Caco-2 (cell line): ENCODE measurements at regions not wholly inside any gene's neighbourhood (a gene's known extent, or its start where the extent isn't known, plus 50 kb on each side); places are given as distances from the start of the nearest gene placed in this dataset.

ENCODE experiments used
- BruUV-seq: library from RNA; stranded (reverse); fragments of 400-500 nt; replicated peaks from 2 replicates; lab custom pipeline; 2021; lab: Mats Ljungman, UMichigan
- CTCF ChIA-PET: fragments of 300-600 bp; sonication (Branson Sonifier 250); formaldehyde crosslinking; loops from one replicate; lab custom pipeline; 2022; ENCODE audit warnings: antibody characterized with exemption; lab: Charles Lee
- POLR2A ChIA-PET: fragments of 300-600 bp; sonication (Branson Sonifier 250); formaldehyde crosslinking; loops from one replicate; lab custom pipeline; 2022; ENCODE audit warnings: antibody characterized with exemption; lab: Charles Lee
- DNase-seq, 2 experiments: peaks; one replicate each; pipeline versions ENCODE4 v3.0.0 to v3.0.0-alpha.2; 2020 to 2022
- H3K27me3 ChIP-seq: replicated peaks from 2 replicates; pipeline ENCODE4 v1.6.0; 2011; ENCODE audit warnings: low read length; ENCODE audit not compliant: control insufficient read depth, insufficient read depth
- H3K36me3 ChIP-seq: 2 replicates; pipeline ENCODE4 v1.5.1; 2011; ENCODE audit warnings: low read length; ENCODE audit not compliant: control insufficient read depth, insufficient read depth
- H3K4me1 ChIP-seq: fragments of 250-450 bp; sonication (Bioruptor Pico); 2 replicates; pipeline ENCODE4 v1.5.1; 2020; ENCODE audit warnings: mild to moderate bottlenecking
- H3K4me3 ChIP-seq: 2 replicates; pipeline ENCODE4 v1.5.1; 2011; ENCODE audit warnings: low read depth, mild to moderate bottlenecking, control low read depth, low read length
- H3K9me3 ChIP-seq: fragments of 250-450 bp; sonication (Bioruptor Pico); 2 replicates; pipeline ENCODE4 v1.5.1; 2020; ENCODE audit warnings: mild to moderate bottlenecking, moderate library complexity
- H3K27ac Mint-ChIP-seq: one replicate; pipeline ENCODE4 v1.8.0; 2022; ENCODE audit warnings: mixed read lengths; ENCODE audit not compliant: unreplicated experiment
- H3K27me3 Mint-ChIP-seq: one replicate; pipeline ENCODE4 v1.8.0; 2022; ENCODE audit warnings: mixed read lengths; ENCODE audit not compliant: insufficient read depth, unreplicated experiment
- H3K36me3 Mint-ChIP-seq: one replicate; pipeline ENCODE4 v1.8.0; 2022; ENCODE audit warnings: mild to moderate bottlenecking, mixed read lengths; ENCODE audit not compliant: insufficient read depth, unreplicated experiment
- H3K4me1 Mint-ChIP-seq: one replicate; pipeline ENCODE4 v1.8.0; 2022; ENCODE audit warnings: low read depth, mixed read lengths; ENCODE audit not compliant: unreplicated experiment
- H3K4me3 Mint-ChIP-seq: one replicate; pipeline ENCODE4 v1.8.0; 2022; ENCODE audit warnings: mild to moderate bottlenecking, moderate library complexity, mixed read lengths; ENCODE audit not compliant: unreplicated experiment
- H3K9me3 Mint-ChIP-seq: one replicate; pipeline ENCODE4 v1.8.0; 2022; ENCODE audit warnings: mixed read lengths; ENCODE audit not compliant: unreplicated experiment
- intact Hi-C: fragments of 100-400 bp; cut with micrococcal nuclease; formaldehyde crosslinking; loops from one replicate; pipeline ENCODE4 v1.10.0; 2022; ENCODE audit not compliant: unreplicated experiment
- TF ChIP-seq, protein P1 (sequence below), 2 experiments: fragments of 200-600 bp in 1 of 2; IDR thresholded peaks; 1 replicate in 1 of 2; 2 replicates in 1 of 2; pipeline versions ENCODE4 v1.5.1 to v1.8.0; 2011 to 2022; ENCODE audit warnings: antibody characterized with exemption in 1 of 2, control low read depth in 1 of 2, inconsistent platforms in 1 of 2, low read depth in 1 of 2, low read length in 1 of 2, mild to moderate bottlenecking in 1 of 2, moderate library complexity in 1 of 2; ENCODE audit not compliant: insufficient read depth in 1 of 2, severe bottlenecking in 1 of 2, unreplicated experiment in 1 of 2

DNA sequence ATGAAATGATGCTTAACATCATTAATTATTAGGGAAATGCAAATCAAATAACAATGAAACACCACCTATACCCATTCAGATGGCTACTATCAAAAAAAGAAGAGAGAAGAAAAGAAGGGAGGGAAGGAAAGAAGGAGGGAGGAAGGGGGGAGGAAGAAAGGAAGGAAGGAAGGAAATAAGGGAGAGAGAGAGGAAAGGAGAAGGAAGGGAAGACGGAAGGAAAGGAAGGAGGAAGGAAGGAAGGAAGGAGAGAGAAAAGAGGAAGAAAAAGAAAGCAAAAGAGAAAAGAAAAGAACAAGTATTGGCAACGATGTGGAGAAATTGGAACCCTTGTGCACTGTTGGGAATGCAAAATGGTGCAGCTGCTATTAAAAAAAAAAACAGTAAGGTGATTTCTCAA, 363.3 kb downstream of the TNS1 start:
- intact Hi-C loops: no loop called here
- Mint-ChIP-seq H3K4me1 (no peaks in the 10 kb centered on the region), H3K4me3 (no peak overlapping the region), H3K27me3 (peaks cover 3% of the 10 kb centered on the region), H3K27ac (no peak overlapping the region), H3K36me3 (no peaks in the 10 kb centered on the region), H3K9me3 (no peaks in the 10 kb centered on the region)
- no peak for DNase-seq
- Histone ChIP-seq H3K36me3 (no peaks in the 10 kb centered on the region), H3K4me3 (no peak overlapping the region), H3K27me3 (no peaks in the 10 kb centered on the region), H3K4me1 (no peaks in the 10 kb centered on the region), H3K9me3 (0 out of 2 replicates have a peak, but pooled peaks cover 5% of the 10 kb centered on the region)
- POLR2A ChIA-PET: no interaction called here
- no TSS peak for BruUV-seq
- CTCF ChIA-PET: no interaction called here
- TF ChIP-seq, protein P1, sequence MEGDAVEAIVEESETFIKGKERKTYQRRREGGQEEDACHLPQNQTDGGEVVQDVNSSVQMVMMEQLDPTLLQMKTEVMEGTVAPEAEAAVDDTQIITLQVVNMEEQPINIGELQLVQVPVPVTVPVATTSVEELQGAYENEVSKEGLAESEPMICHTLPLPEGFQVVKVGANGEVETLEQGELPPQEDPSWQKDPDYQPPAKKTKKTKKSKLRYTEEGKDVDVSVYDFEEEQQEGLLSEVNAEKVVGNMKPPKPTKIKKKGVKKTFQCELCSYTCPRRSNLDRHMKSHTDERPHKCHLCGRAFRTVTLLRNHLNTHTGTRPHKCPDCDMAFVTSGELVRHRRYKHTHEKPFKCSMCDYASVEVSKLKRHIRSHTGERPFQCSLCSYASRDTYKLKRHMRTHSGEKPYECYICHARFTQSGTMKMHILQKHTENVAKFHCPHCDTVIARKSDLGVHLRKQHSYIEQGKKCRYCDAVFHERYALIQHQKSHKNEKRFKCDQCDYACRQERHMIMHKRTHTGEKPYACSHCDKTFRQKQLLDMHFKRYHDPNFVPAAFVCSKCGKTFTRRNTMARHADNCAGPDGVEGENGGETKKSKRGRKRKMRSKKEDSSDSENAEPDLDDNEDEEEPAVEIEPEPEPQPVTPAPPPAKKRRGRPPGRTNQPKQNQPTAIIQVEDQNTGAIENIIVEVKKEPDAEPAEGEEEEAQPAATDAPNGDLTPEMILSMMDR (IDR thresholded peaks at IDR 0.05; ENCODE audit: insufficient read depth in 1 of 2, low read depth in 1 of 2, low read length in 1 of 2, severe bottlenecking in 1 of 2, unreplicated experiment in 1 of 2): no peak

DNA sequence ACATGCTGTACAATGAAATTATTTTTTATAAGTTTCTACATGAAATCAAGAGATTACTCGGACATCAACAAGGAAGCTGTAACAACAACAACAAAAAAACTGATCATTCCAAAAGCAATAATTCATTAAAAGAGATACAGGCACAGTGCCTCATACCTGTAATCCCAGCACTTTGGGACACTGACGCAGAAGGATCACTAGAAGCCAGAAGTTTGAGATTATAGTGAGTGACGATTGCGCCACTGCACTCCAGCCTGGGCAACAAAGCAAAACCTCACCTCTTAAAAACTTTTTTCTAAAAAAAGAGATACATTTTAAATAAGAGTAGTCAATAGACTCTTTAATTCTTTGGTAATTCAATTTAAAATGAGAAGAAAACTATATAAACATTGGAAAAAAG, 364.3 kb downstream of the TNS1 start:
- H3K4me3 Mint-ChIP-seq: no peak overlapping the region
- intact Hi-C loops: no loop called here
- POLR2A ChIA-PET: no interaction called here
- Histone ChIP-seq H3K4me3 (no peak overlapping the region), H3K9me3 (0 out of 2 replicates have a peak, but pooled peaks cover 5% of the 10 kb centered on the region), H3K4me1 (no peaks in the 10 kb centered on the region), H3K36me3 (no peaks in the 10 kb centered on the region), H3K27me3 (no peaks in the 10 kb centered on the region)
- no peak overlapping the region for H3K27ac Mint-ChIP-seq
- no TSS peak for BruUV-seq
- CTCF ChIA-PET: no interaction called here
- H3K27me3 Mint-ChIP-seq: peaks cover 3% of the 10 kb centered on the region
- no peaks in the 10 kb centered on the region for H3K4me1 Mint-ChIP-seq
- DNase-seq: no peak
- no peaks in the 10 kb centered on the region for H3K9me3 Mint-ChIP-seq
- TF ChIP-seq, protein P1 (IDR thresholded peaks at IDR 0.05; ENCODE audit: insufficient read depth in 1 of 2, low read depth in 1 of 2, low read length in 1 of 2, severe bottlenecking in 1 of 2, unreplicated experiment in 1 of 2): no peak
- H3K36me3 Mint-ChIP-seq: no peaks in the 10 kb centered on the region

DNA sequence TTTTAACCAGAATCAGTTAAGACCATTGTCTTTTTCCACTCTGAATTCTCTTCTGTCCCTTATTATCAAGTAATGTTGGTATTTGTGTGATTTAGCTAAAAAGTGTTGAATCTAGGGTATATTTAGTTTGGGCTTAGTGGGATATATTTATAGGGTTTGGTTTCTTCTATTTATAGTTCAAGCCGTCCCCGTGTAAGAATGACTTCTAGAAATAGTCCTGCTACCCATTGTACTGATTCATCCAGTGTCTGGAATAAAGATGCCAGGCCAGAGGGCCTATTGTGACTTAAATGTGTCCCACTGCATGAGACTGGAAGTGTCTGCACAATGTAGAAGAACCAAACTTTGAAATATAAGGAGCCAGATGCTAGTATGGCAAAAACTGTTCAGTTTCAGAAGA, 364.8 kb downstream of the TNS1 start:
- BruUV-seq: no TSS peak
- Histone ChIP-seq H3K36me3 (no peaks in the 10 kb centered on the region), H3K4me3 (no peak overlapping the region), H3K4me1 (no peaks in the 10 kb centered on the region), H3K9me3 (0 out of 2 replicates have a peak, but pooled peaks cover 5% of the 10 kb centered on the region), H3K27me3 (no peaks in the 10 kb centered on the region)
- H3K36me3 Mint-ChIP-seq: no peaks in the 10 kb centered on the region
- TF ChIP-seq, protein P1 (IDR thresholded peaks at IDR 0.05; ENCODE audit: insufficient read depth in 1 of 2, low read depth in 1 of 2, low read length in 1 of 2, severe bottlenecking in 1 of 2, unreplicated experiment in 1 of 2): no peak
- no peak overlapping the region for H3K4me3 Mint-ChIP-seq
- no peak for DNase-seq
- H3K27me3 Mint-ChIP-seq: peaks cover 3% of the 10 kb centered on the region
- no peaks in the 10 kb centered on the region for H3K9me3 Mint-ChIP-seq
- intact Hi-C loops: no loop called here
- ChIA-PET CTCF (no interaction called here), POLR2A (no interaction called here)
- no peak overlapping the region for H3K27ac Mint-ChIP-seq
- no peaks in the 10 kb centered on the region for H3K4me1 Mint-ChIP-seq
